ENCODE measurements at regions not wholly inside any gene's neighbourhood (a gene's known extent, or its start where the extent isn't known, plus 50 kb on each side); places are given as distances from the start of the nearest gene placed in this dataset.

GRCh38 chr5:113652161-113652560 lies 138.7 kb downstream of the YTHDC2 start:
- TF ChIP-seq, protein P1, sequence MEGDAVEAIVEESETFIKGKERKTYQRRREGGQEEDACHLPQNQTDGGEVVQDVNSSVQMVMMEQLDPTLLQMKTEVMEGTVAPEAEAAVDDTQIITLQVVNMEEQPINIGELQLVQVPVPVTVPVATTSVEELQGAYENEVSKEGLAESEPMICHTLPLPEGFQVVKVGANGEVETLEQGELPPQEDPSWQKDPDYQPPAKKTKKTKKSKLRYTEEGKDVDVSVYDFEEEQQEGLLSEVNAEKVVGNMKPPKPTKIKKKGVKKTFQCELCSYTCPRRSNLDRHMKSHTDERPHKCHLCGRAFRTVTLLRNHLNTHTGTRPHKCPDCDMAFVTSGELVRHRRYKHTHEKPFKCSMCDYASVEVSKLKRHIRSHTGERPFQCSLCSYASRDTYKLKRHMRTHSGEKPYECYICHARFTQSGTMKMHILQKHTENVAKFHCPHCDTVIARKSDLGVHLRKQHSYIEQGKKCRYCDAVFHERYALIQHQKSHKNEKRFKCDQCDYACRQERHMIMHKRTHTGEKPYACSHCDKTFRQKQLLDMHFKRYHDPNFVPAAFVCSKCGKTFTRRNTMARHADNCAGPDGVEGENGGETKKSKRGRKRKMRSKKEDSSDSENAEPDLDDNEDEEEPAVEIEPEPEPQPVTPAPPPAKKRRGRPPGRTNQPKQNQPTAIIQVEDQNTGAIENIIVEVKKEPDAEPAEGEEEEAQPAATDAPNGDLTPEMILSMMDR (IDR thresholded peaks at IDR 0.05), result no peak
- no peak for TF ChIP-seq POLR2A (IDR thresholded peaks at IDR 0.05)
